Left renal pelvis (tissue), 4 donors: ENCODE measurements at regions not wholly inside any gene's neighbourhood (a gene's known extent, or its start where the extent isn't known, plus 50 kb on each side); places are given as distances from the start of the nearest gene placed in this dataset.
A peak's percentile ranks its signal among the peaks of the same experiment; 100 is the strongest.

Experiments used
- DNase-seq, 4 donors: peaks; one replicate each; pipeline ENCODE4 v3.0.0-alpha.2; 2013; ENCODE audit warnings: low read depth in 4 of 4, low spot score in 3 of 4

DNA sequence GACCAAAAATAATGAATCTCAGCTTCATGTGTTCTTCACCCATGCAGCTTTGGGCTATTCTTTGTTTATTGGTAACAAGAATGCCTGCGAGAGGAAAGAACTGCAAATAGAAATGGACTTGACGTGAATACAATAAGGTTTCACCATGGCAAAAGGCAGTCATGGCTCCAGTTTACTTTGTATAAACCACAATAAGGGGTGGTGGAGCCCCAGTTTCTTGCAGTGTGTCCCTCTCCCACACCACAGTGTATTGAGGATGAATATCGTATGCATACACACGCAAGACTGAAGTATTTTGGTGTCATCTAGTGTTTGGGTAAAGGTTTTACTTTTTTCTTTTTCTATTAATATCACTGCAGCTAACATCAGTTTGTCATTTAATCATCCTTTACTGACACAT, 159.7 kb upstream of the CNTN4 start:
- no peak for DNase-seq

DNA sequence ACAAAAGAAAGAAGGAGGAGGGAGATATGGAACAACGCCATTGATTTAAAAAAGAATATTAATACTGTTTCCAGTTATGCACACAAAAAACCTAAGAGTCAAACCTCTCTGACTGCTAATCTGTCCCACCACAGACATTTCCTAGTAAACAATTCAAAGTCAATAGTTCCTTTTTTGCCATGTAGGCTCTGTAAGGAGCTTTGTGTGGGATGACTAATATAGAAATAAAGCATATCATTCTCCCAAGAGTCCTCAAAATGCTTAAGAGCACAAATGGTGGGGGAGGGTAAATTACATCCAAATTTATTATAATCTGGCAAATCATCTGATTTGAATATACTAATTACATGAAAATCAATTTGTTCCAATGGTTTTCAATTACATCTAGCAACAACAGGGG, 155.9 kb upstream of the CNTN4 start:
- no peak for DNase-seq

DNA sequence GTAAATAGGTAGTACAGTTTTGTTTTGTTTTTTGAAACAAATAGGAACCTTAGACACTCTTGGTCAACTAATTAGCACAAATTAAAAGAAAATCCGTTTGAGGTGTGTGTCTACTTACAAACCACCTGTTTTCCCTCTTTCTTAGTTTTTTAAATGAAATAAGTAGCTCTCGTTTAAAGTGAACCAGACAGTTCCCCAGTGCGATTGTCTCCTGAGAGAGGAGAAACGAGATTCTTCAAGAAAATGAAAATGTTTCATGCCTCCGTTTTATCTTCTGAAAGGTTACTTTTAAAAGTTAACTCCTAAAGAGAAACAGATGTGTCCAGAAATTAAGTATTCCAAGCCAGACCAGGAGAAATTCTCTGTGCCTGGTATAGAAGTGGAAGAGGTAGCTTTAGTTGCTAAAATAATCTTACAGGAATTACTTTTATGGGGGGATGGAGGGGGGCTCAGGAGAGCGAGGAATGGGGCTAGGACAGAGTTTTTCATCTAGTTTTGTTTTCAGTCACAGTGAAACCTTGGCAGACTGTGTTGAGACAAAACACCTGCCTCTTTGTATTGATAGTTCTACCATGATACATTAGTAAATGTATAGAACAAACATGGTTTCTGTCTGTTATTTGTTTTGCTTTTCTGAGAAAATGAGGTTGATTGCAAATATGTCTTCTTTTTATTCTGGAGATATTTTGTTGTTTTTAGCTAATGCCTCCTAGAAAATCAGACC, 155.1 kb upstream of the CNTN4 start:
- no peak for DNase-seq

DNA sequence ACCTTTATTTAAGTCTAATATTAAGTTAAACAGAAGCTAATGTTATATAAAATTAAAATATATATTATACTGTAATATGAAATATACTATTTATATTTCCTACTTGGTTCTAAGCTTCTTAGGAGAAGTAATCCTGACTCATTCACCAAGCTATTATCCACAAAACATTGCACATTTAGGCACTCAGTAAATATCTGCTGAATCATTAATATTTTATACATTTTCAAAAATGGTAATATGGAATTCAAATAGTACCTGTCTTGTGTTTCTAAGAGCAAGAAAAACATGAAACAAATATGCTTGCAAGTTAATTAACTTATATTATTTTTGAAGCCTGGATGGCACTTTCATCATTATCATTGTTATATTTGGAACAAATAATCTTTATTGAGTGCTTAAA, 153.0 kb upstream of the CNTN4 start:
- no peak for DNase-seq

DNA sequence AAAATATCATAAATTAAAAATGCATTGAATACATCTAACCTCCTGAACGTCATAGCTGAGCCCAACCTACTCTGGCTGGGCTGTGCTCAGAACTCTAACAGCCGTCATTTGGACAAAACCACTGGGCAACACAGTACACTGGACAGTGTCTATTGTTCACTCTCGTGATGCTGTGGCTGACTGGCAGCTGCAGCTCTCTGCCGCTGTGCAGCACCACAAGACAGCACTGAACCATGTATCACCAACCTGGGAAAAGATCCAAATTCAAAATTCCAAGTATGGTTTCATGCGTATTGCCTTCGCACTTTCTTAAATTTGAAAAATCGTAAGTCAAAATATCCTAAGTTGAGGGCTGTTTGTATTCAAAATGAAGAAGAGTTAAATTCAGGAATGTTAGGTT, 145.1 kb upstream of the CNTN4 start:
- DNase-seq = no peak

DNA sequence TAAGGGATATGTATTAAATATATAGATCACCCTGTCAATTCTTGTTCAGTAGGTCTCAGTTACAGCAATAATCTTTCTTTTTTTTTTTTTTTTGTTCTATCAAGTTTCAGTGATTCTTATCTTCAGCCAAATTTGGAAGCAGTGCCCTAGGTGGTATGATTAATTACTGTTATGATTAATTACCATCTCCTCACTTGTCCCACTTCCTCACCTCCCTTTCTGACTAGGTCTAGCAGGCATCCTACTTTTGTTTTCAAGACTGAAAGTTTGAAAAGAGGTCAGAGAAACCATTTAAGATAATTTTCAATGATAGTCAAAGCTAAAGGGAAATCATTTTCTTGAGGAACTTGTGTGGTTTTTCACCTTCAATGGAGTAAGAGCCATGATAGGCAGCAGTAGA, 144.0 kb upstream of the CNTN4 start:
- DNase-seq = no peak

DNA sequence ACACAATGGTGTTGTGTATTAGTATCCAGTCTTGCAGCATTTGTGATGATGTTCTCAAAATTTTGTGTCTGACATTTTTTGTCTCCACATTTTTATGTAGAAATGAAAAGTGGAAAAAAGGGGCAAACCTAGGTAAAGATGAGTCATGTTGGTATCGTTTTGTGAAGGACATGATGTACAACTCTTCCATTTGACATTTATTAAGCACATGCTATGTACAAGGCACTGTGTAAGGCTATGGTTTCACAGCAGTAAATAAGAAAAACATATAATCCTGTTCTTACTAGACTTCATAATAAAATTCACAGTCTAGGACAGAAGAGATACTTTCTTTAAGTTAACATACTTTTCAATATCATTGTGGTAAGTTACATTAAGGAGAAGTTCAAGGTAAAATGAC, 143.5 kb upstream of the CNTN4 start:
- DNase-seq = no peak

DNA sequence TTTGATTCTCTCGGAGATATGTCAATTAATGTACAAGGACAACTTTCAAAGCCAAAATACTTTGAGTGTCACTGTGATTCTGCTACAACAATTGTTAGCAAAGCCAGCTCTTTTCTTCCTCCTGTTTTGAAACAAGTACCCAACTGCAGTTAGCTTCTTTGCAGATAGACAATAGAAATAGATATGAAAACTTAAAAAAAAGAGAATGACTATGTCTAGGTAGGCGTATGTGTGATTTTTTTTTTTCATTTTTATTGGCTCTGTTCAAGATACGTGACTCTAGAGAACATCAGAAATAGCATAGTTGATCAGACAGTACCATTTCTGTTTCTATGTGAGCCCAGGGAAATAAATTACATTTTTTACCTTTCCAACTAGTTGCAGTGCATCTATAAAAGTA, 142.9 kb upstream of the CNTN4 start:
- DNase-seq = no peak

DNA sequence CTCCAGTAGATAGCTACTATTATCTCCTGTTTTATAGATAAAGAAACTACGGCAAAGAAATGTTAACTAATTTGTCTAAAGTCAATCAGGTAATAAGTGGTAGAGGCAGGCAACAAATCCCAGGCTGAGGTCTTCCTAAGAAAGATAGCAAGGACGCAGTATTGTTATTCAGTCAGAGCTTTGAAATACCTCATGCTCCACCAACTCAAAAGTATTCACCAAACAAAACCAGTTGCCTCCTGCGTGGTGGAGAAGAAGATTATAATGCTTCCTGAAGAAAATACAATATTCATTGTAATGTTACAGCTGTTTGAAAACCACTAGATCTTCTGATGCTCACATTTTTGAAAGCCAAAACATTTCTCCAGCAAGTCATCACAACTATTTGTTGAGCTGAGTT, 138.2 kb upstream of the CNTN4 start:
- DNase-seq = no peak

DNA sequence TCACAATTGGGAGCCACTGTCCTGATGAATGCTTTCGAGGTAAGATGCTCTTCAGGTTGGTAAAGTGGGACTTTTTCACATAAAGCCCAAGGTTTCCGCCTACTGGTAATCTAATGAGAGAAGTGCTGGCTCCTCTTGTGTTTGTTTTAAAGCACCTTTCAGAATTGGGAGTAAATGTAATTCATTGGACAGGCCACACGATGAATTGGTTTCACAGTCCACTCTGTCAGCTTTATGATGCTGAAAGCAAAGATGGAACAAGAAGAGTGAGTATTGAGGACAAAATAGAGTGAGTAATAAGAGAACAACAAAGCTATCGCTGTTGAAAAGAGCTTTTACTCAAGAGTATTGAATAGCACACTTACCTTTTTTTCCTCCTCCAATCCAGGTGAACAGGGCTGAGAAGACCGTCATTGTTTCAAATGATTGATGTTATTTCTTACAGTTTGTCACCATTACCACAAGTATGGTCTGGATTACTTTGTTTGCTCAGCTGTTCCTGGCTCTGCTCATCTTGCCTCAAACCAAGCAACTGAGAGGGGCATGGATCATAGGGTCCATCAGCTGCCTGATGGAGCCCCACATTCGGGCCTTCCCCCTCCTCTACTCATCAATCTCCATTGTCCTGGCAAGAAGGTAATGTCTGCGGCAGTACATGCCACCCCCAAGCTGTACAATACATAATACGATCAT, 136.1 kb upstream of the CNTN4 start:
- DNase-seq = peak in 3 of 4 donors; percentile 22 to 65 (median 29)

DNA sequence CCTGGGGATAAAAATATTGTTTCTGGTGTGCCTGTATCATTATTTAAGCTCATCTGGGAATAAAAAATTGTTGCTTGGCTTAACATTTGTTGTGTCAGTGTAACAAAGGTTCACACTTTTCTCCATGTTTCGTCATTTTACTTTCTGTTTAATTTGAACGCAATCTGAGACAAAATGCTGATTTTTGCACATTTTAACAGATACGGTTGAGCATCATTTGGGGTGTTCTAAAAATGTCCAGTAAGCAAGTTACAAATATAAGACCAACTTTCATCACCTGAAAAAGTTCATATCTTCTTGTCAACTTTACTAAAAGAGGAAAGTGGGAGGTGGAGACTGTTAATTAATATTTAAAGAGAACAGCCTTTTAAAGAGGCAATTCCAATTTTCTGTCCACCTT, 134.8 kb upstream of the CNTN4 start:
- no peak for DNase-seq

DNA sequence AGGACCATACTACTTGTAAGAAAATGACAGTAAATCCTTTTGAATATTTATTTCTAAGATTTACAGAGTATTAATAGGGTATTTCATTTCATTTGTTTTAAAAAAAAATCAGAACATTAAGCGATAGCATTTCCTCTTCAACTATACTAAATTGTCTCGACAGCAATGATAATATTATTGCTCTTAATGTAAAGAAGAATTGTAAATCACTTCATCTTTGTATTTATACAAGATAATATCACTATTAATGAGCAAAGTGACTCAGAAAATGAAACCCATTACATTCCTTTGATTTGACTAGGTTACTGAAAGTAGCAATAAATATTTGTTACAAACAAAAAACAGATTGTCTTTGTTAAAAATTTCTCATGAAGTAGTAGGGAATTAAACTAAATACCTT, 131.1 kb upstream of the CNTN4 start:
- no peak for DNase-seq

DNA sequence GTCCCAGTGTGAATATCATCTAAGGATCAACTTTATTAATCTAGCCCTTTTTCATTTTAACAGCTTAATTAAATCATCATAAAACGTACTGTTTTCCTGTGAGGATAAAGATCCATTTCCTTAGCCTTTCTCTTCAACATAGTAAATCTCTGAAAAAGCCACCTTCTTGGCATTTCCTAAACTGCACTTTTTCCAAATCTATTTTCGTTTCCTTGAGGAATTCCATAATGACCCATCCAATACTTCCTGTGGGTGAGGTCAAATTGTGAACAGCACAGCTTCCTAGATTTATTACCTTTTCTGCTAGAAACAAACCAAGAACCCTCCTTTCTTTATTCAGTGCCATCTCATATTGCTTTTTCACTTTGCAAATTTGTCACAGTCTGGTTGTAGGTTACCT, 129.4 kb upstream of the CNTN4 start:
- DNase-seq = no peak

DNA sequence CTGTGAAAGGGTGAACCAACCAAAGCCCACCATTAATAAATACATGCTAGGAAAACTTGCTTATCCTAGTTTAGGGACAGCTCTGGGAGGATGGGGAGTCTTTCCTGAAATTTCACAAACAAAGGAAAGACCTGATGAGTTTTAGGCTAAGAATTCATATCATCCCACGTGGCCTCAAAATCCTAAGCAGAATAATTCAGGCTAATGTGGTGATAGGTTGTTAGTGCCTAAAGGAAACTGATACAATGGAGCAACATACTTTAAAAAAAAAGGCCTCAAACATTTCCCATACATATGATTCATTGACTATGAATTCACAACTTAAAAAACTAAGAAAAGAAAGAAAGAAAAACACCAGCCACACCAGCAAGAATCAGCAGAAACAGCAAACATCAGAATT, 126.9 kb upstream of the CNTN4 start:
- DNase-seq = no peak

DNA sequence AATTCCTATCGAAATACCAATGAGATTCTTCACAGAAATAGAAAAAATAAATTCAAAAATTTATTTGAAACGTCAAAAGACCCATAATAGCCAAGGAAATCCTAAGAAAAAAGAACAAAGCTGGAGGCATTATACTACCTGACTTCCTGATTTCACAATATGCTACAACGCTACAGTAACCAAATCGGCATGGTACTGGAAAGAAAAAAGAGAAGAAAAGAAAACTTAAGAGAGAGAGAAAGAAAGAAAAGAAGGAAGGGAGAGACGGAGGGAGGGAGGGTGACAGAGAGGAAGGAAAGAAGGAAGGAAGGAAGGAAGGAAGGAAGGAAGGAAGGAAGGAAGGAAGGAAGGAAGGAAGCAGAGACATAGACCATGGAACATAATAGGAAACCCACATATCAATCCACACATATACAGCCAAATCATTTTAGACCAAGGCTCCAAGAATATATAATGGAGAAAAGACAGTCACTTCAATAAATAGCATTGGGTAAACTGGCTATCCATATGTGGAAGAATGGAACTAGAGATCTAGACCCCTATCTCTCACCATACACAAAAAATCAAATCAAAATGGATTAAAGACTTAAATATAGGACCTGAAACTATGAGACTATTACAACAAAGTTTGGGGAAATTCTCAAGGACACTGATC, 118.6 kb upstream of the CNTN4 start:
- DNase-seq = no peak

DNA sequence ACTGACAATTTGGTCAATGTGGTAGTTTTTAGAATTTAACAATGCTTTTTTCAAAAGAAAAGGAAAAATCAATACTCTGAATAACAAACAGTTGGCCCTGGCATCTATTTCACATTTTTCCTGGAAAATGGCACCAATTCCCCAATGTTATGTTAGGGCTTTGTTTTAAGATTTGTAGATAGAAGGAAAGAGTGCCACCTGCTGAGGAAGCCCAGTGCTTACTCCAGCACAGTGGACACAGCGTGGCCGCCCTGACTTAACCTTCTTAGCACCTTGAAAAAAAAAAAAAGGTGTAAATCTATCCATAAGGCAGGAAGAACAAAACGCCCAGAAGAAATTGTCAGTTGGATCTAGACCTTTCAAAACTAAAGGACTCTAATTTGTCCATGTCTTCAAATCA, 110.7 kb upstream of the CNTN4 start:
- no peak for DNase-seq

DNA sequence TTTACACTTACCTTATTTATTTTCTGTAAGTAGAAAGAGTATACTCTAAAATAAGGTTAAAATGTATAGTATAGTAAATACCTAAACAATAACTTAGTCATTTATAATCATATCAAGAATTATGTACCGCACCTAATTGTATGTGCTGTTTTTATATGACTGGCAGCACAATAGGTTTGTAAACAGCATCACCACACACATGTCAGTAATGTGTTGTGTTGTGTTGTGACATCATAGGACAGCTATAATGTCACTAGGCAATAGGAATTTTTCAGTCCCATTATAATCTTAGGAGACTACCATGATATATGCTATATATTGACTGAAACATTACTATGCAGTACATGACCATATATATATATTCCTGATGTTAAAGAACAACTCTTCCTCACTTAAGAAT, 99.9 kb upstream of the CNTN4 start:
- no peak for DNase-seq

DNA sequence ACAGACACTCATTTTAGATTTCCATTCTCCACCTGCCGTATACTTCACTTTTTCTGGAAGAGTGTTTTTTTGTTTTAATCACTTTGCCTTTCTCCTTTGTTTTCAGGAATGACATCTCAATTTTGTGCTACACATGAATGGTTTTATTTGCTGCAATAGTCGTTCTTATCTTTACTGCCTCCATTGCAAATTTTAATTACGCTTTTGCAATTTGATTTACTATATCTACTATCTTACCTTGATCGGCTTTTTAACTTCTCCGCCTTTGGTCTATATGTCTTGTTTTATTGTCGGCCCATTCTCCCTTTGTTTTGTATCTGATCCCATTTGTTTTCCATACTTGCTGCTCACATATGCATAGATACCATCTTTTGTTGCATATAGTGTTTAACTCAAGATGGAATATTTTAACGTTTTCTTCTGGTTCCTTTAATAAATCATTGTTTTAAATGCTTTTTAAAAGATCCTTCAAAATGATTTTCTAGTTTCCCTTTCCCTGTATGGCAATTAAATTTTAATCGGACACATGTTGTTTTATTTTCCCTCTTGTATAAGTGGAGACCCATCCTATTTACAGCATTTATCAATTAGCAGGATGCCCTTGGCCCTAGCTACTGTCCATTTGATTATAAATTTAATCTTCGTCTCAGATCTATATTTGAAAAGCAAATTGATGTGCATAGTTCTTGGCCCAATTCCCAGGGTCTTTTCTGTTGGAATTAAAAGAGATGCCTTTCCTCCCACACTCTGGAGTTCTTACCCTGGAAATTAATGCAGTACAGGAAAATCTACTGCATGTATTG, 97.2 kb upstream of the CNTN4 start:
- DNase-seq = peak in 3 of 4 donors; percentile 9 to 26 (median 24)

DNA sequence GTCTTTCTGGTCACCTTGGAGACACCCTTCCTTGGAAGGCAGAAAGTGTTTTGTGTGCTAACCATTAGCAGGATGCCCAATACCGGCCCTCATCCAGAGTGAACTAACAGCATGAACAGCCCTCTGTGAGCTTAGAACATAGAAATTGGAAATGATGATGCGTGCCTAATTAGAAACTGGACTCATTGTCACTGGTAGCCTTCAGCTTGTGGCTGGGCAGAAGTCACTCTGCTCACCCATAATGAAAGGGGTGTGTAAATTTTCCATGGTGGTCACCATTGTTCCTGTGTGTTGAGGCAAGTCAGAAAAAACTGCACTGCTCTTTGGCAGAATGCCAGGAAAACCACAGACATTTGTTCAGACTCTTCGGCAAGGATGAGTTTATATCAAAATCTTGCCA, 74.7 kb upstream of the CNTN4 start:
- no peak for DNase-seq

DNA sequence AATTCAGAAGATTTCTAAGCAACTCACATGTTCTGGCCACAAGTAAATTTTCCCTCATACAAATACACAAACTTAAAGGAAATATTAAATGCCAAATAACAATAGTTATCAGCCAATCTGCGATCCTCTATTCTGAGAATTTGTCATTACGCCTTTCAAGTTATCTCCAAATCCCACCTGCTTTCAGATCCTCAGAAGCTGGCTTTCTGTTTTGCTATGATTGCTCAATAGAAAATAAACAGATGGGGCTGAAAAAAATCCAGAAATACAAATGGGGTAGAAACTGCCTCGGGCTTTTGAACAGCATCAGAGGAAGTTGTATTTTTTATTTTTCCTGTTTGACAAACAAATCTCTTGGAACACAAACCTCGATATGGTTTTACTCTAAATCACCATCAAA, 74.0 kb upstream of the CNTN4 start:
- no peak for DNase-seq

DNA sequence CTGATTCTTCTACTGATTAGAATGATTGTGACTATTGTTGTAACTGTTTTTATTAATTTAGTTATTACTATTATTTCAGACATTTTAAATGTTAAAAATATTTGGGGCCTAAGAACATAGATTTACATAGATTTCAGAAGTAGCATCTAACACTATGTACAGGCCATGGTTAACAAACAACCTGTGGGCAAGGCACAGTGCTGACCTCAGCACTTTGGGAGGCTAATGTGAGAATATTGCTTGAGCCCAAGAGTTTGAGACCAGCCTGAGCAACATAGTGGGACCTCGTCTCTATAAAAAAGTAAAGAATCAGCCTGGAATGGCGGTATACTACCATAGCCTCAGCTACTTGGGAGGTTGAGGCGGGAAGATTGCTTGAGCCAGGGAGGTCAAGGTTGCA, 69.1 kb upstream of the CNTN4 start:
- no peak for DNase-seq
